Ishikawa (cell line): ENCODE measurements at regions not wholly inside any gene's neighbourhood (a gene's known extent, or its start where the extent isn't known, plus 50 kb on each side); places are given as distances from the start of the nearest gene placed in this dataset.

Experiments used
- CREB1 ChIP-seq: IDR thresholded peaks from 2 replicates; pipeline ENCODE4 v1.6.1; 2012; ENCODE audit warnings: low read depth
- EGR1 ChIP-seq: IDR thresholded peaks from 2 replicates; pipeline ENCODE4 v1.6.1; 2012
- RAD21 ChIP-seq: IDR thresholded peaks from 2 replicates; pipeline ENCODE4 v1.6.1; 2012; ENCODE audit warnings: low read depth
- TAF1 ChIP-seq: IDR thresholded peaks from 2 replicates; pipeline ENCODE4 v1.6.1; 2012; ENCODE audit warnings: low read depth, mild to moderate bottlenecking
- ZBTB7A ChIP-seq: IDR thresholded peaks from 2 replicates; pipeline ENCODE4 v1.6.1; 2012; ENCODE audit warnings: low read depth
- TF ChIP-seq, protein P1 (sequence below): IDR thresholded peaks from 2 replicates; pipeline ENCODE4 v1.6.1; 2012

DNA sequence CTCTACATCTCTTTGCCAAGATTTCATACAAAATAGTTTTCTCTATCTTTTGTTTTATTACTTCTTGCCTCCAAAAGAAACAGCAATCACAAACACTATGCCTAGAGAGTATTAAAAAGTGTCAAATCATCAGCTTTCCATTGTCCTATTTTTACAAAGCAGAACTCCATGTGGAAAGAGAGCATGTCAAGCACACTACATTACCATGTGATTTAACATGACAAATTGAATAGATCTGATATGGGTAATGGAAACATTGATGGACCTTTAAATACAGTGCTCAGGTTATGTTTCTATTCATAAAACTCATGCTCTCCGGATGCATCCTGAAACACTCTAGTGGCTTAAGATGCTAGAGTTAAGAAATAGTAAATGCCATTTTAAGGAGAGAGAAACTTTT lies 791.4 kb upstream of the CTNND2 start:
- TF ChIP-seq CREB1 (no peak), ZBTB7A (no peak), EGR1 (no peak), TAF1 (no peak), RAD21 (no peak)
- TF ChIP-seq, protein P1, sequence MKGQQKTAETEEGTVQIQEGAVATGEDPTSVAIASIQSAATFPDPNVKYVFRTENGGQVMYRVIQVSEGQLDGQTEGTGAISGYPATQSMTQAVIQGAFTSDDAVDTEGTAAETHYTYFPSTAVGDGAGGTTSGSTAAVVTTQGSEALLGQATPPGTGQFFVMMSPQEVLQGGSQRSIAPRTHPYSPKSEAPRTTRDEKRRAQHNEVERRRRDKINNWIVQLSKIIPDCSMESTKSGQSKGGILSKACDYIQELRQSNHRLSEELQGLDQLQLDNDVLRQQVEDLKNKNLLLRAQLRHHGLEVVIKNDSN, result no peak
